DND-41 (cell line): ENCODE measurements at regions not wholly inside any gene's neighbourhood (a gene's known extent, or its start where the extent isn't known, plus 50 kb on each side); places are given as distances from the start of the nearest gene placed in this dataset.
"Not testable (repeated sequence)": the region's sequence is repeated elsewhere in the genome, so short reads cannot be mapped to it uniquely, and the experiment has no call there.

Source experiments
- ATAC-seq: fragments of 200-7000 bp; cut with Tn5 transposase; 3 replicates; pipeline ENCODE4 v1.9.1; 2021; ENCODE audit warnings: low read depth; ENCODE audit not compliant: insufficient read depth
- DNase-seq: peaks from one replicate; pipeline ENCODE4 v3.0.0-alpha.2; 2020
- H2AFZ ChIP-seq: 2 replicates; pipeline ENCODE4 v1.6.0; 2012; ENCODE audit warnings: low read depth, low read length
- H3K27ac ChIP-seq: 2 replicates; pipeline ENCODE4 v1.5.1; 2012; ENCODE audit warnings: low read length, inconsistent platforms
- H3K27me3 ChIP-seq: fragments of 200-600 bp; sonication (generic); 2 replicates; pipeline ENCODE4 v1.6.0; 2012; ENCODE audit warnings: low read length, mild to moderate bottlenecking, inconsistent platforms; ENCODE audit not compliant: insufficient read depth, poor library complexity
- H3K36me3 ChIP-seq: 2 replicates; pipeline ENCODE4 v1.5.1; 2012; ENCODE audit warnings: low read length, inconsistent platforms; ENCODE audit not compliant: insufficient read depth
- H3K4me1 ChIP-seq: 2 replicates; pipeline ENCODE4 v1.5.1; 2012; ENCODE audit warnings: mild to moderate bottlenecking, low read length; ENCODE audit not compliant: insufficient read depth
- H3K4me2 ChIP-seq: 2 replicates; pipeline ENCODE4 v1.6.0; 2012; ENCODE audit warnings: mild to moderate bottlenecking, moderate library complexity, low read length, inconsistent platforms; ENCODE audit not compliant: insufficient read depth
- H3K4me3 ChIP-seq, 2 experiments: fragments of 200-600 bp in 1 of 2; shearing (Covaris generic) in 1 of 2; 2 replicates each; pipeline ENCODE4 v1.5.1; 2012 to 2016; ENCODE audit warnings: inconsistent platforms in 2 of 2, low read length in 2 of 2, mild to moderate bottlenecking in 2 of 2, low read depth in 1 of 2, moderate library complexity in 1 of 2
- H3K79me2 ChIP-seq: 2 replicates; pipeline ENCODE4 v1.6.0; 2012; ENCODE audit warnings: low read length, inconsistent platforms; ENCODE audit not compliant: insufficient read depth
- H3K9ac ChIP-seq: 2 replicates; pipeline ENCODE4 v1.6.0; 2012; ENCODE audit warnings: low read depth, mild to moderate bottlenecking, inconsistent platforms, low read length, moderate library complexity
- H3K9me3 ChIP-seq: 2 replicates; pipeline ENCODE4 v1.5.1; 2012; ENCODE audit warnings: low read length, moderate library complexity, mild to moderate bottlenecking, inconsistent platforms; ENCODE audit not compliant: insufficient read depth, severe bottlenecking
- H4K20me1 ChIP-seq: 2 replicates; pipeline ENCODE4 v1.6.0; 2012; ENCODE audit warnings: low read length; ENCODE audit not compliant: insufficient read depth
- EZH2 ChIP-seq: IDR thresholded peaks from 3 replicates; pipeline ENCODE4 v1.6.1; 2012; ENCODE audit warnings: borderline replicate concordance, low read depth, mild to moderate bottlenecking, moderate library complexity, low read length, inconsistent platforms; ENCODE audit not compliant: severe bottlenecking
- TF ChIP-seq, protein P1 (sequence below): IDR thresholded peaks from 2 replicates; pipeline ENCODE4 v1.5.1; 2012; ENCODE audit warnings: borderline replicate concordance, low read length, moderate library complexity, mild to moderate bottlenecking; ENCODE audit not compliant: poor library complexity, severe bottlenecking; ENCODE audit errors: extremely low read depth

DNA sequence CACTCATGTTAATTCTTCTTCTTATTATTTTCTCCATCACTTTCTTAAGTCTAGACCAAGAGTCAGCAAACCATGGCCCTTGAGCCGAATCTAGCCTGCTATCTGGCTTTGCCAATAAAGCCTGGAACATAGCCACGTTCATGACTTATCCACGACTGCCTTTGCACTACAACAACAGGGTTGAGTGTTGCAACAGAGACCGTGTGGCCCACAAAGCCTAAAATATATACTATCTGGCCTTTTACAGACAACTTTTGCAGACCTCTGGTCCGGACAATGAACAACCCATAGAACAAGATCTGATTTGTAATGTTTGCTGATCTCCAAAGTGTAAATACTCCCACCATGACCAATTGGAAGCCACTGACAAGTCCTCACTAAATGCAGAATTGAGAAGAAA, 140.5 kb upstream of the CDYL start:
- no peaks in the 10 kb centered on the region for H3K36me3 ChIP-seq

DNA sequence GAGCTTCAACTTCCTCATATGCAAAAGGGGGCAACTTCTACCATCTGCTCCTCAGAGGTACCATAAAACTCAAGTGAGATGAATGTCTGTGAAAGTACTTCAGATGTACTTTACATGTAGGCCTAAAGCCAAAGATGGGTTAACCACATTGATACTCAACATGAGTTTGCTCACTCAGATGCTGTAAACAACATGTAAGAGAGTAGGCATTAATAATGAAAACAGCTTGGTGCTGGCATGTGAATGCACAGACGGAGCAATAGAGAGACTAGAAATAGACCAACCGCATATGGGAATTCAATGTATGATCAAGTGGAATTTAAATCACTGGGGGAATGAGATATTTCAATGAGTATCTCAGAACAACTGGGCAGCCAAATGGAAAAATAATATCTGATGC, 143.8 kb upstream of the CDYL start:
- Histone ChIP-seq H3K79me2 (no peaks in the 10 kb centered on the region), H3K4me1 (no peaks in the 10 kb centered on the region), H4K20me1 (no peaks in the 10 kb centered on the region), H3K4me3 (no peak overlapping the region), H3K9ac (no peak overlapping the region), H3K27me3 (no peaks in the 10 kb centered on the region), H3K9me3 (peaks cover 11% of the 10 kb centered on the region), H3K27ac (no peak overlapping the region), H2AFZ (no peak overlapping the region), H3K4me2 (no peak overlapping the region), H3K36me3 (no peaks in the 10 kb centered on the region)
- TF ChIP-seq, protein P1, sequence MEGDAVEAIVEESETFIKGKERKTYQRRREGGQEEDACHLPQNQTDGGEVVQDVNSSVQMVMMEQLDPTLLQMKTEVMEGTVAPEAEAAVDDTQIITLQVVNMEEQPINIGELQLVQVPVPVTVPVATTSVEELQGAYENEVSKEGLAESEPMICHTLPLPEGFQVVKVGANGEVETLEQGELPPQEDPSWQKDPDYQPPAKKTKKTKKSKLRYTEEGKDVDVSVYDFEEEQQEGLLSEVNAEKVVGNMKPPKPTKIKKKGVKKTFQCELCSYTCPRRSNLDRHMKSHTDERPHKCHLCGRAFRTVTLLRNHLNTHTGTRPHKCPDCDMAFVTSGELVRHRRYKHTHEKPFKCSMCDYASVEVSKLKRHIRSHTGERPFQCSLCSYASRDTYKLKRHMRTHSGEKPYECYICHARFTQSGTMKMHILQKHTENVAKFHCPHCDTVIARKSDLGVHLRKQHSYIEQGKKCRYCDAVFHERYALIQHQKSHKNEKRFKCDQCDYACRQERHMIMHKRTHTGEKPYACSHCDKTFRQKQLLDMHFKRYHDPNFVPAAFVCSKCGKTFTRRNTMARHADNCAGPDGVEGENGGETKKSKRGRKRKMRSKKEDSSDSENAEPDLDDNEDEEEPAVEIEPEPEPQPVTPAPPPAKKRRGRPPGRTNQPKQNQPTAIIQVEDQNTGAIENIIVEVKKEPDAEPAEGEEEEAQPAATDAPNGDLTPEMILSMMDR: no peak
- TF ChIP-seq EZH2: no peak
- ATAC-seq (no peak), DNase-seq (no peak)

More for the DNA sequence above, 140.5 kb upstream of the CDYL start:
- ATAC-seq (no peak), DNase-seq (no peak)
- Histone ChIP-seq H3K4me3 (no peak overlapping the region), H4K20me1 (no peaks in the 10 kb centered on the region), H3K9me3 (no peaks in the 10 kb centered on the region), H2AFZ (no peak overlapping the region), H3K27ac (no peak overlapping the region), H3K9ac (no peak overlapping the region), H3K27me3 (no peaks in the 10 kb centered on the region), H3K79me2 (no peaks in the 10 kb centered on the region), H3K4me1 (no peaks in the 10 kb centered on the region), H3K4me2 (no peak overlapping the region)
- TF ChIP-seq, protein P1: no peak
- no peak for TF ChIP-seq EZH2

DNA sequence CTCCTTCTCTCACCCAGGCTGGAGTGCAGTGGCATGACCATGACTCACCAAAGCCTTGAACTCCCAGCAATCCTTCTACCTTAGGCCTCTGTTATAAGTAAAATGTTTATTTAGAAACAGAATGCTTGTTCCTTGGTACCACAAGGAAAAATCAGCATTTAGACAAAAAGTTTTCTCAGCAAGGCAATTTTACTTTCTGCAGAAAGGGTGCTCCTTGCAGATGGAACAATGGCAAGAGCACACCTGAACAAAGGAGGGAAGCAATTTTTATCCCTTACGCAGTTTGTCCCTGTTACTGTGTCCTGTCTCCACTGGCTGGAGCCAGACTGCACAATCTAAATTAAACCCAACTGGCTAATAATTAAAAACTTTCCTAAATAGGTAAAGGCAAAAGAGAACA, 146.4 kb upstream of the CDYL start:
- H3K4me3 ChIP-seq, H3K4me1 ChIP-seq, H3K4me2 ChIP-seq, H4K20me1 ChIP-seq, H2AFZ ChIP-seq, DNase-seq, H3K9ac ChIP-seq, H3K27ac ChIP-seq, H3K36me3 ChIP-seq, H3K79me2 ChIP-seq, H3K27me3 ChIP-seq, ATAC-seq: not testable (repeated sequence)
- H3K9me3 ChIP-seq: peaks cover 11% of the 10 kb centered on the region

DNA sequence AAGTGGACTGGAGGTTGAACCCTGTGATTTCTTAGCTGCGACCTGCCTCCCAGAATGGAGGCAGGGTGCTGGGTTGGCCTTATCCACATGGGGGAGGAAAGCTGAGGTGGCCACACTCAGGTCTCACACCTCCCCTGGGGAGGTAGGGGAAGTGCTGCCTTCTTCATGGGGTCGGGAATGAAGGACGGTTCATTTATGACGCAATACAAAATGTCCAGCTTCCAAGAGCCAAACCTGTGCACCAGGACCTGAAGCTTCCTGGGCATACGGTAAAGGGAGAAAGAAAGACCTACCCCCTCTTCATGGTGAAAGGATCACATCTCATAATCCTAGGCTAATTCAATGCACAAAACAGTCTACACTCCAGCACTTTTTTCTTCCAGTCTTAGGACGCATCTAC, 150.6 kb upstream of the CDYL start:
- no peak overlapping the region for H2AFZ ChIP-seq

More for the DNA sequence above, 150.6 kb upstream of the CDYL start:
- Histone ChIP-seq H3K9me3 (peaks cover 11% of the 10 kb centered on the region), H4K20me1 (no peaks in the 10 kb centered on the region), H3K4me1 (no peaks in the 10 kb centered on the region), H3K4me2 (no peak overlapping the region), H3K36me3 (no peaks in the 10 kb centered on the region), H3K27ac (no peak overlapping the region), H3K79me2 (no peaks in the 10 kb centered on the region), H3K4me3 (no peak overlapping the region), H3K9ac (no peak overlapping the region), H3K27me3 (no peaks in the 10 kb centered on the region)
- DNase-seq (no peak), ATAC-seq (no peak)
- no peak for TF ChIP-seq EZH2
- TF ChIP-seq, protein P1: no peak
